ENCODE measurements at regions not wholly inside any gene's neighbourhood (a gene's known extent, or its start where the extent isn't known, plus 50 kb on each side); places are given as distances from the start of the nearest gene placed in this dataset.

- peaks cover 0 to 16% (median 6%) of the 10 kb centered on the region in 4 donors for H3K4me1 ChIP-seq
- no peaks in the 10 kb centered on the region for H3K27me3 ChIP-seq
- no peaks in the 10 kb centered on the region for H3K9me3 ChIP-seq
- TF ChIP-seq EP300 (IDR thresholded peaks at IDR 0.05; ENCODE audit: low read depth) (no peak), CTCF (IDR thresholded peaks at IDR 0.05) (no peak), POLR2A (IDR thresholded peaks at IDR 0.05) (no peak), POLR2AphosphoS5 (IDR thresholded peaks at IDR 0.05) (no peak)
- no peak for DNase-seq
- in situ Hi-C loops (cut with MboI; ENCODE audit: low pct_ligation_motif_present in 1 of 4, low pct_unique_long_range_greater_than_20kb in 1 of 4, low sequenced_read_pairs in 3 of 4) (no loop called here), intact Hi-C loops (cut with DNase I; ENCODE audit: low total_unique reads) (no loop called here)
- H3K36me3 ChIP-seq = no peaks in the 10 kb centered on the region
- 60 to 65% methylated on average over 1 to 3 of the region's 3 CpGs for WGBS, 2 donors (ENCODE audit: low coverage in 1 of 2)
- peak overlapping the region in 1 of 4 donors; percentile 65 for H3K27ac ChIP-seq
- no peak overlapping the region for H3K4me3 ChIP-seq
Measured at GRCh38 chr5:14034963-14035362, 90.5 kb upstream of the DNAH5 start.

GRCh38 chr5:14032918-14033317 lies 88.4 kb upstream of the DNAH5 start:
- intact Hi-C loops (cut with DNase I; ENCODE audit: low total_unique reads) (no loop called here), in situ Hi-C loops (cut with MboI; ENCODE audit: low pct_ligation_motif_present in 1 of 4, low pct_unique_long_range_greater_than_20kb in 1 of 4, low sequenced_read_pairs in 3 of 4) (no loop called here)
- Histone ChIP-seq H3K4me3 (no peak overlapping the region), H3K9me3 (no peaks in the 10 kb centered on the region), H3K27me3 (no peaks in the 10 kb centered on the region), H3K4me1 (peaks cover 0 to 16% (median 6%) of the 10 kb centered on the region in 4 donors), H3K27ac (no peak overlapping the region), H3K36me3 (no peaks in the 10 kb centered on the region)
- no peak for DNase-seq
- 60 to 77% methylated on average over 1 to 3 of the region's 3 CpGs for WGBS, 2 donors (ENCODE audit: low coverage in 1 of 2)
- TF ChIP-seq POLR2AphosphoS5 (IDR thresholded peaks at IDR 0.05) (no peak), EP300 (IDR thresholded peaks at IDR 0.05; ENCODE audit: low read depth) (no peak), POLR2A (IDR thresholded peaks at IDR 0.05) (no peak), CTCF (IDR thresholded peaks at IDR 0.05) (no peak)

- no peaks in the 10 kb centered on the region for H3K36me3 ChIP-seq
- WGBS, 2 donors (ENCODE audit: low coverage in 1 of 2) = 50 to 56% methylated on average over 2 to 7 of the region's 7 CpGs
- intact Hi-C loops (cut with DNase I; ENCODE audit: low total_unique reads) (no loop called here), in situ Hi-C loops (cut with MboI; ENCODE audit: low pct_ligation_motif_present in 1 of 4, low pct_unique_long_range_greater_than_20kb in 1 of 4, low sequenced_read_pairs in 3 of 4) (no loop called here)
- H3K4me3 ChIP-seq = no peak overlapping the region
- no peaks in the 10 kb centered on the region for H3K9me3 ChIP-seq
- no peak for DNase-seq
- H3K4me1 ChIP-seq = no peaks in the 10 kb centered on the region
- no peak overlapping the region for H3K27ac ChIP-seq
- H3K27me3 ChIP-seq = no peaks in the 10 kb centered on the region
- TF ChIP-seq CTCF (IDR thresholded peaks at IDR 0.05) (no peak), POLR2A (IDR thresholded peaks at IDR 0.05) (no peak), POLR2AphosphoS5 (IDR thresholded peaks at IDR 0.05) (no peak), EP300 (IDR thresholded peaks at IDR 0.05; ENCODE audit: low read depth) (no peak)
Measured at GRCh38 chr5:14028938-14029584, 84.6 kb upstream of the DNAH5 start.

- no peak overlapping the region for H3K27ac ChIP-seq
- no peak overlapping the region for H3K4me3 ChIP-seq
- no peaks in the 10 kb centered on the region for H3K36me3 ChIP-seq
- no peaks in the 10 kb centered on the region for H3K27me3 ChIP-seq
- H3K4me1 ChIP-seq = no peaks in the 10 kb centered on the region
- TF ChIP-seq CTCF (IDR thresholded peaks at IDR 0.05) (no peak), POLR2A (IDR thresholded peaks at IDR 0.05) (no peak), POLR2AphosphoS5 (IDR thresholded peaks at IDR 0.05) (no peak), EP300 (IDR thresholded peaks at IDR 0.05; ENCODE audit: low read depth) (no peak)
- intact Hi-C loops (cut with DNase I; ENCODE audit: low total_unique reads) = no loop called here
- DNase-seq = no peak
- 89 to 90% methylated on average over 1 of the region's 1 CpG for WGBS, 2 donors (ENCODE audit: low coverage in 1 of 2)
- no peaks in the 10 kb centered on the region for H3K9me3 ChIP-seq
- in situ Hi-C loops (cut with MboI; ENCODE audit: low pct_ligation_motif_present in 1 of 4, low pct_unique_long_range_greater_than_20kb in 1 of 4, low sequenced_read_pairs in 3 of 4) = no loop called here
Measured at GRCh38 chr5:14028188-14028587, 83.7 kb upstream of the DNAH5 start.

Data from transverse colon (tissue), 4 donors.